Prostate gland (tissue), 2 donors: ENCODE measurements at regions not wholly inside any gene's neighbourhood (a gene's known extent, or its start where the extent isn't known, plus 50 kb on each side); places are given as distances from the start of the nearest gene placed in this dataset.

Experiments
- CTCF ChIP-seq, 4 experiments: fragments of 200-600 bp in 2 of 4; fragments of 450-650 bp in 2 of 4; sonication (generic) in 2 of 4; IDR thresholded peaks; 1 replicate in 3 of 4; 2 replicates in 1 of 4; pipeline ENCODE4 v1.5.1; 2016 to 2019; ENCODE audit warnings: antibody characterized with exemption in 4 of 4, mild to moderate bottlenecking in 2 of 4, moderate library complexity in 2 of 4
- POLR2A ChIP-seq: fragments of 450-650 bp; IDR thresholded peaks from one replicate; pipeline ENCODE4 v1.6.1; 2016; ENCODE audit warnings: antibody characterized with exemption, mild to moderate bottlenecking

- TF ChIP-seq CTCF (IDR thresholded peaks at IDR 0.05) (no peak), POLR2A (no peak)
Measured at GRCh38 chr17:51455211-51455610, 194.9 kb downstream of the UTP18 start.
